RWPE1 (cell line): ENCODE measurements at regions not wholly inside any gene's neighbourhood (a gene's known extent, or its start where the extent isn't known, plus 50 kb on each side); places are given as distances from the start of the nearest gene placed in this dataset.

Experiments
- CTCF ChIA-PET: fragments of 350-600 bp; sonication (Branson Sonifier 250); formaldehyde crosslinking; extraction: SDS; loops from one replicate; lab custom pipeline; 2021; lab: Yijun Ruan, JAX
- POLR2A ChIA-PET: fragments of 400-600 bp; formaldehyde crosslinking; extraction: SDS; loops from one replicate; lab custom pipeline; 2020; ENCODE audit warnings: antibody characterized with exemption; ENCODE audit not compliant: low non-redundant PET; lab: Yijun Ruan, JAX
- DNase-seq: peaks from one replicate; pipeline ENCODE4 v3.0.0; 2012; ENCODE audit warnings: low spot score
- H3K27ac ChIP-seq: fragments of 450-650 bp; 2 replicates; pipeline ENCODE4 v1.5.1; 2017
- TF ChIP-seq, protein P1 (sequence below): fragments of 450-650 bp; conservative IDR thresholded peaks from 2 replicates; pipeline ENCODE4 v1.5.1; 2017; ENCODE audit warnings: low read depth, mild to moderate bottlenecking

DNA sequence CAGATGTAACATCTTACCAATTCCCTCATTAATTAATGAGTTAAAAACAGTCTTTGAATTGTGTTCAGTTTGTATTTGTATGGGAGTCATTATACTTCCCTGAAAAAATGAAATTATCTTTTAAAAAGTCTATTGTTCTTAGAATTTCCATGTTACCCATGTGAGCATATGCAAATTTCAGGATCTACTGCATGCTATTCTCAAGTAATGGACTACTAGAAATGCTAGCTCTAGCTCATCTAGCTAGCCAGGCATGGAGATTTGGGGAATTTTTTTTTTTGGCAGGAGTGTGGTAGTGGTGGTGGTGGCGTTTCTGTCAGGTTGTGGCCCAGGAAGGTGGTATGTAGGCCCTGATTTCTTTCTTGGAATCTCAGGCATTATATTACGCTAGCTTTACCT lies 218.4 kb downstream of the AEBP2 start:
- DNase-seq = no peak
- TF ChIP-seq, protein P1, sequence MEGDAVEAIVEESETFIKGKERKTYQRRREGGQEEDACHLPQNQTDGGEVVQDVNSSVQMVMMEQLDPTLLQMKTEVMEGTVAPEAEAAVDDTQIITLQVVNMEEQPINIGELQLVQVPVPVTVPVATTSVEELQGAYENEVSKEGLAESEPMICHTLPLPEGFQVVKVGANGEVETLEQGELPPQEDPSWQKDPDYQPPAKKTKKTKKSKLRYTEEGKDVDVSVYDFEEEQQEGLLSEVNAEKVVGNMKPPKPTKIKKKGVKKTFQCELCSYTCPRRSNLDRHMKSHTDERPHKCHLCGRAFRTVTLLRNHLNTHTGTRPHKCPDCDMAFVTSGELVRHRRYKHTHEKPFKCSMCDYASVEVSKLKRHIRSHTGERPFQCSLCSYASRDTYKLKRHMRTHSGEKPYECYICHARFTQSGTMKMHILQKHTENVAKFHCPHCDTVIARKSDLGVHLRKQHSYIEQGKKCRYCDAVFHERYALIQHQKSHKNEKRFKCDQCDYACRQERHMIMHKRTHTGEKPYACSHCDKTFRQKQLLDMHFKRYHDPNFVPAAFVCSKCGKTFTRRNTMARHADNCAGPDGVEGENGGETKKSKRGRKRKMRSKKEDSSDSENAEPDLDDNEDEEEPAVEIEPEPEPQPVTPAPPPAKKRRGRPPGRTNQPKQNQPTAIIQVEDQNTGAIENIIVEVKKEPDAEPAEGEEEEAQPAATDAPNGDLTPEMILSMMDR = no peak
- no peak overlapping the region for H3K27ac ChIP-seq
- POLR2A ChIA-PET = no interaction called here
- CTCF ChIA-PET = interaction anchor here (0.5 kb wide), 1 partner anchor 323 kb away, joined by 3 read pairs; no protein-coding TSS in a partner anchor

DNA sequence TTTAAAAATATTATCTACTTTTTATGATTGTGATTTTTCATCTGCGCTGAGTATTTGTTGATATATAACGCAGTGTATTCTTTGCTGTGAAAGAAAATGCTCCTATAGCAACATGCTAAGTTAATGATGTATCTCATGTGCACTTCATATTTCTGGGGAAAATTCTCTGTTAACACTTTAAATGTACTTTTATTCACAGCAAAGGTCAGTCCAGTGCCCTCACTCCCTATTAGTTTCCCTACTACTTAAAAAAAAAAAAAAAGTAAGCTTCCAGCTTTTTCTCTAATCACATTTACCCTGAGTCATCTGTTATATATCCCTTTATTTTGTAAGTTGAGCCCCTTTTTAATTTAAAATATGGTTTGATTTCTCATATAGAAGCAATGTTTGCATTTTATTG lies 219.8 kb downstream of the AEBP2 start:
- no peak for DNase-seq
- no peak overlapping the region for H3K27ac ChIP-seq
- TF ChIP-seq, protein P1 = no peak
- ChIA-PET POLR2A (no interaction called here), CTCF (no interaction called here)

DNA sequence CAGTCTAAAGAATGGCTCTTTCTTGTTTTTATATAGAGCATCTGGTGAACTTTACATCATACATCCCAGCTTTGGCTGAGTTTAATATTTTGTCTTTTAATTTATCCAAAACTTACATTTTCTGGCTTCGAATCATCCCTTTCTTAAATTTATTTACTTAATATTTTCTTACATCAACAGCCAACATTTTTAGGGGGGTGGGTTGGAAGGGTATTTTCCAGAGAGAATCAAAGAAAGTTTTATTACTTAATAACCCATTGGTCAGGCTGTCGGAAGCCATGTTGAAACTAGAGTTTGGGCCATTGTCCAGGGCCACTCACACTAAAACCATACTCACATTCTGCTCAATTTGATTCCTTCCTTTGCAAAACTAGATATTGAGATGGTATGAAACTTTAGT lies 220.2 kb downstream of the AEBP2 start:
- ChIA-PET CTCF (no interaction called here), POLR2A (no interaction called here)
- TF ChIP-seq, protein P1 = no peak
- no peak for DNase-seq
- no peak overlapping the region for H3K27ac ChIP-seq

DNA sequence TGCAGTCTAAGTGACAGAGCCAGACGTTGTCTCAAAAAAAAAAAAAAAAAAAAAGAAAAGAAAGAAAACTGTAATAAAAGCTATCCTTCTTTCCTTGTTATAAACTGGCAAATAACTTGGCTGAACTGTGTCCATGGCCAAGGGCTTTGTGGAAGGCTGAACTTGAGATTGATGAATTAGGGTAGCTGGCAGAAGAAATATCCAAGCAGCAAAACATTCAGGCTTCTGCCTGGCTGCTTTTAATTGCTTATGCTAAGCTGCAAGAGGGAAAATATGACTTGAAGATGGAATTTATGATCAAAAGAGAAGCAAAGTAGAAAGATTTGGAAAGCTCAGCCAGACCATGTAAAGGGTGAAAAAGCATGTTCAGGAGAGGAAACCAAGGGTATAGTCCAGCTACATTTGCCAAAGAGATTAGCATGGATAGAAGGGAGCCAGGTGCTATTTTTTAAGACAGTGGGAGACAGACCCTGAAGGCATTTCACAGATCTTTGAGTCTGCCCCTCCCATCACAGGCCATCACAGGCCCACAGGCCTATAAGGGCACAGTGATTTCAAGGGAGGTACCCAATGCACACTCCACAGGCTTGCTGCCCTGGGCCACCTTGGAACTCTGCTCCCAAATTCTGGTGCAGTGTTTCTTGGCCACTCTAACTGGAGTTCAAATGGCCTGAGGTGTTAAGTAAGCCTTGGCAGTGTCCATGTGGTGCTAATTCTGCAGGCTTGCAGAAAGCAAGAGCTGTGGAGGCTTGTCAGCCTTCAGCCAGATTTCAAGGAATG lies 226.0 kb downstream of the AEBP2 start:
- DNase-seq = no peak
- no peak overlapping the region; the same call in 1 of the 2 replicates for H3K27ac ChIP-seq
- ChIA-PET CTCF (interaction anchor here (0.6 kb wide), 1 partner anchor 597 kb away, joined by 3 read pairs; no protein-coding TSS in a partner anchor), POLR2A (no interaction called here)
- TF ChIP-seq, protein P1 = no peak

DNA sequence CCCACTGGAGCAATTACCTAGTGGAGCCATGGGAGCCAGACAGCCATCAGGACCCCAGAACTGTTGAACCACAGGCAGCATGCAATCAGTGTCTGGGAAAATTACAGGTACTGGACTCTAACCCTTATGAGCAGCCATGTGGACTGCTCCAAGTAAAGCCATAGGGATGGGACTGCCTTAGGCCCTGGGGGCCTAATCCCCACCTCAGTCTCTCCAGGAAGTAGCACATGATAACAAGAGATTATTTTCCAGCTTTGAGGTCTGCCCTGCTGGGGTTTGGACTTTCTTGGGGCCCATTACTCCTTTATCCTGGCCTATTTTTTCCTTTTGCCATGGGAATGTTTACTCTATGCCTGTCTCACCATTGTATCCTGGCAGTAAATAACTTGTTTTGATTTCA lies 226.8 kb downstream of the AEBP2 start:
- ChIA-PET CTCF (interaction anchor here (0.6 kb wide), 1 partner anchor 597 kb away, joined by 3 read pairs; no protein-coding TSS in a partner anchor), POLR2A (no interaction called here)
- no peak overlapping the region; the same call in 1 of the 2 replicates for H3K27ac ChIP-seq
- TF ChIP-seq, protein P1 = no peak
- DNase-seq = no peak

DNA sequence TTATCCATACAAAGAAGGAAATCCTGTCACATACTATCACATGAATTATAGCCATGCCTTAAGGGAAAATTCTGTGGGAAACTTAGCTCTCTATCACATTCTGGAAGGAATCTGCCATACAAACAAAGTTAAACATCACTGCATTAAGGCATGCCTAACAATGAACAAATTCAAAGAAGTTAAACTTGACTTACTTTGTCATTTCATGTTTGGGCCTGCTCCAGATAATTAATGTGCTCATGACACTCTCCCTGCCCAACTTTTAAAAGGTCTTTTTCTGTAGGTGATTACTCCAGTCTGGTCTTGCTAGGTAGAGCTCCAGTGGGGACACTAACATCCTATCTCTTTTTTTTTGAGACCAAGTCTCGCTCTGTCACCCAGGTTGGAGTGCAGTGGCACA lies 230.5 kb downstream of the AEBP2 start:
- no peak overlapping the region for H3K27ac ChIP-seq
- ChIA-PET CTCF (interaction anchor here (0.6 kb wide), 1 partner anchor 33 kb away, joined by 3 read pairs; no protein-coding TSS in a partner anchor), POLR2A (no interaction called here)
- no peak for DNase-seq
- TF ChIP-seq, protein P1 = no peak
